ENCODE measurements at regions not wholly inside any gene's neighbourhood (a gene's known extent, or its start where the extent isn't known, plus 50 kb on each side); places are given as distances from the start of the nearest gene placed in this dataset.

GRCh38 chr9:104238668-104239067 is 144.6 kb downstream of the SMC2 start:
- TF ChIP-seq, protein P1, sequence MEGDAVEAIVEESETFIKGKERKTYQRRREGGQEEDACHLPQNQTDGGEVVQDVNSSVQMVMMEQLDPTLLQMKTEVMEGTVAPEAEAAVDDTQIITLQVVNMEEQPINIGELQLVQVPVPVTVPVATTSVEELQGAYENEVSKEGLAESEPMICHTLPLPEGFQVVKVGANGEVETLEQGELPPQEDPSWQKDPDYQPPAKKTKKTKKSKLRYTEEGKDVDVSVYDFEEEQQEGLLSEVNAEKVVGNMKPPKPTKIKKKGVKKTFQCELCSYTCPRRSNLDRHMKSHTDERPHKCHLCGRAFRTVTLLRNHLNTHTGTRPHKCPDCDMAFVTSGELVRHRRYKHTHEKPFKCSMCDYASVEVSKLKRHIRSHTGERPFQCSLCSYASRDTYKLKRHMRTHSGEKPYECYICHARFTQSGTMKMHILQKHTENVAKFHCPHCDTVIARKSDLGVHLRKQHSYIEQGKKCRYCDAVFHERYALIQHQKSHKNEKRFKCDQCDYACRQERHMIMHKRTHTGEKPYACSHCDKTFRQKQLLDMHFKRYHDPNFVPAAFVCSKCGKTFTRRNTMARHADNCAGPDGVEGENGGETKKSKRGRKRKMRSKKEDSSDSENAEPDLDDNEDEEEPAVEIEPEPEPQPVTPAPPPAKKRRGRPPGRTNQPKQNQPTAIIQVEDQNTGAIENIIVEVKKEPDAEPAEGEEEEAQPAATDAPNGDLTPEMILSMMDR (IDR thresholded peaks at IDR 0.05), result no peak
- no peak for DNase-seq (ENCODE audit: low spot score)
- H3K4me3 ChIP-seq, result no peak overlapping the region
- H3K27ac ChIP-seq, result no peak overlapping the region

DNA sequence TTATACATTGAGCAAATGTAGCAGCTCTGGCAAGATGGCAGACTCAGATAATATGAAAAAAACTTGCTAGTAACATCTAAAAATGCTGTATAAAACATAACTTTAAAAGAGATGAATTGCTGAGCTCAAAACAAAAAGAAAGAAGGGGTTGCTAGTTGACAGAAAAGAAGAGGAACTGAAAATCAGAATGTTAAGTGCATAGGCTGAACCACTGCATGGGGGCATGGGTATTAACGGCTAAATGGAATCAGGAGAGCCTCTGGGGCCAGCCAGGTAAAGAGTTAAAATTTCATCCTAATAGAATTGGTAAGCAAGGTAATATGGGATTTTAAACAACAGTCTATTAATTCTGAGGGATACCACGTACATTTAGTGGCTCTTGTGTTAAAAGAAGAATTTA is 146.8 kb downstream of the SMC2 start:
- no peak for DNase-seq (ENCODE audit: low spot score)
- H3K27ac ChIP-seq, result no peak overlapping the region
- TF ChIP-seq, protein P1 (IDR thresholded peaks at IDR 0.05), result no peak

DNA sequence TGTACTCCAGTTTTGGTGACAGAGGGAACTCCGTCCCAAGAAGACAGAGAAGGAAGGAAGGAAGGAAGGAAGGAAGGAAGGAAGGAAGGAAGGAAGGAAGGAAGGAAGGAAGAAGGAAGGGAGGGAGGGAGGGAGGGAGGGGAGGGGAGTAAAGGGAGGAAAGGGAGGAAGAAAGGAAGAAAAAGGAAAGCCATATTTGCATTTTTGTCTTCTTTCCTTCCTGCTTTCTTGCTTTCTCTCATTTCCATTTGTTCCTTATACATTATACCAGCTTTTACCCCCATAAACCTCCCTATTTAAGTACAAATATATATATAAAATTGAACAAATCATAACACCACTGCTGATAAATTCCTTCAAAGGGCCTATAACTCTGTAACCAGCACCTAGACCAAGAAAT is 151.8 kb downstream of the SMC2 start:
- Histone ChIP-seq H3K4me3 (no peak overlapping the region), H3K27ac (no peak overlapping the region)
- no peak for DNase-seq (ENCODE audit: low spot score)
- TF ChIP-seq, protein P1 (IDR thresholded peaks at IDR 0.05), result no peak

More for the DNA sequence above, 146.8 kb downstream of the SMC2 start:
- H3K4me3 ChIP-seq, result no peak overlapping the region

DNA sequence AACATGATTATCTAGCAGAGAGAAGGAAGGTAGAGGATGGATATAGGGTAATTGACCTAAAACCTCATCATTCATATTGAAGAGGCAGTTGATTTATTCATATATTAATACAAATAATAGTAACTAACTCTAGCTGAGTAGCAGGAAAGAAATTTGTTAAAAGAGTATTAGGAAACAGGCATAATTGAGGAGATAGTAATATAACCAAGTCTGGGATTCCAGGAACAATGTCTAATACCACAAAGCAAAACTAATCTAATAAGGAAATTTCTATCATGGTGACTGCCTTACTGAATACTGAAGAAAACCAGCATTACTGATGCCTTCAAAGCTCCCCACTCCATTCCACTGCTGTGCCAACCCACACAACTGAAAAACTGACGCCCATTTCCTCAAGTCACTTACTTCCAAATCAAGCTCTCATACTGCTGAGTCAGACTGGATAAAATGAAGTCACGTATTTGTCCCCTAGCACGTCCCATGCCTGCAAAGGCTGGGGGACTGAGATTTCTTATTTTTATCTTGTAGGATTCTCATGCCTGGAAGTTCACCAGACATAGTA is 153.9 kb downstream of the SMC2 start:
- Histone ChIP-seq H3K27ac (no peak overlapping the region), H3K4me3 (no peak overlapping the region)
- TF ChIP-seq, protein P1 (IDR thresholded peaks at IDR 0.05), result no peak
- no peak for DNase-seq (ENCODE audit: low spot score)

GRCh38 chr9:104256031-104256695 is 162.1 kb downstream of the SMC2 start:
- H3K27ac ChIP-seq, result no peak overlapping the region
- no peak overlapping the region for H3K4me3 ChIP-seq
- no peak for DNase-seq (ENCODE audit: low spot score)
- TF ChIP-seq, protein P1 (IDR thresholded peaks at IDR 0.05), result no peak

DNA sequence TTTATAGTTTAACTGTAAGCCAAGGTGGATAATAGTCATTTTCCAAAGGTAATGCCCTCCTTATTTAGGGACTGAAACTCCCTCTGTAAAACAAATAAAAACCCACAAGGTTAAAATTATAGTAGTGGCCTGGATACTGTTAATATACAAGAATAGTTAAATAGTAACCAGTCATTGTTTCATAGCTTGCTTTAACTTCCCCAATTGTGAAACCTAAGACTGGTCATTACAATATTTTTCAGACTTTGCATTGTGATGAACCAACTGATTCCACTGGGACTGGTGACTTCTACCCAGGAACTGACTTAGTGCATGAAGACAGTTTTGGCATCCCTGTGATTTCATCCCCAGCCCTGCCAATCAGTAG is 162.6 kb downstream of the SMC2 start:
- TF ChIP-seq, protein P1 (IDR thresholded peaks at IDR 0.05), result no peak
- Histone ChIP-seq H3K4me3 (no peak overlapping the region), H3K27ac (no peak overlapping the region)
- DNase-seq (ENCODE audit: low spot score), result no peak

Data from coronary artery (tissue), 2 donors.